Osteoblast (primary cell): ENCODE measurements at regions not wholly inside any gene's neighbourhood (a gene's known extent, or its start where the extent isn't known, plus 50 kb on each side); places are given as distances from the start of the nearest gene placed in this dataset.

Source experiments
- DNase-seq: peaks from one replicate; pipeline ENCODE4 v3.0.0; 2011; ENCODE audit warnings: low spot score, mixed read lengths; ENCODE audit not compliant: insufficient read length; ENCODE audit errors: missing footprints
- H2AFZ ChIP-seq: 2 replicates; pipeline ENCODE4 v1.6.0; 2011; ENCODE audit warnings: mild to moderate bottlenecking, low read length
- H3K27ac ChIP-seq: 2 replicates; pipeline ENCODE4 v1.5.1; 2011; ENCODE audit warnings: mild to moderate bottlenecking, low read depth, low read length, moderate library complexity
- H3K27me3 ChIP-seq: 2 replicates; pipeline ENCODE4 v1.6.0; 2012; ENCODE audit warnings: mild to moderate bottlenecking, control low read depth, inconsistent platforms, low read length, moderate library complexity; ENCODE audit not compliant: insufficient read depth
- H3K36me3 ChIP-seq: 2 replicates; pipeline ENCODE4 v1.5.1; 2011; ENCODE audit warnings: mild to moderate bottlenecking, low read length, control low read depth, moderate library complexity; ENCODE audit not compliant: insufficient read depth
- H3K4me1 ChIP-seq: 2 replicates; pipeline ENCODE4 v1.5.1; 2011; ENCODE audit warnings: mild to moderate bottlenecking, low read length, control low read depth, moderate library complexity; ENCODE audit not compliant: insufficient read depth
- H3K4me2 ChIP-seq: 2 replicates; pipeline ENCODE4 v1.6.0; 2011; ENCODE audit warnings: mild to moderate bottlenecking, low read length; ENCODE audit not compliant: insufficient read depth
- H3K4me3 ChIP-seq: fragments of 200-600 bp; sonication (generic); 3 replicates; pipeline ENCODE4 v1.5.1; 2012; ENCODE audit warnings: mild to moderate bottlenecking, low read length, inconsistent platforms; ENCODE audit not compliant: insufficient read depth
- H3K79me2 ChIP-seq: 2 replicates; pipeline ENCODE4 v1.6.0; 2012; ENCODE audit warnings: mild to moderate bottlenecking, low read length, control low read depth, inconsistent platforms; ENCODE audit not compliant: insufficient read depth
- H3K9me3 ChIP-seq: 2 replicates; pipeline ENCODE4 v1.5.1; 2011; ENCODE audit warnings: low read depth, low read length, control low read depth
- H4K20me1 ChIP-seq: 2 replicates; pipeline ENCODE4 v1.6.0; 2012; ENCODE audit warnings: mild to moderate bottlenecking, low read length, control low read depth; ENCODE audit not compliant: insufficient read depth
- TF ChIP-seq, protein P1 (sequence below): IDR thresholded peaks from 2 replicates; pipeline ENCODE4 v1.5.1; 2011; ENCODE audit warnings: mild to moderate bottlenecking, low read depth, low read length, moderate library complexity; ENCODE audit errors: extremely low read depth

- Histone ChIP-seq H3K79me2 (no peaks in the 10 kb centered on the region), H3K27ac (peak overlapping the region; percentile 78), H3K4me3 (no peak overlapping the region), H3K36me3 (no peaks in the 10 kb centered on the region), H3K27me3 (no peaks in the 10 kb centered on the region), H3K4me2 (no peak overlapping the region), H3K9me3 (no peaks in the 10 kb centered on the region), H4K20me1 (no peaks in the 10 kb centered on the region), H2AFZ (peak overlapping the region; percentile 25), H3K4me1 (peaks cover 17% of the 10 kb centered on the region)
- TF ChIP-seq, protein P1, sequence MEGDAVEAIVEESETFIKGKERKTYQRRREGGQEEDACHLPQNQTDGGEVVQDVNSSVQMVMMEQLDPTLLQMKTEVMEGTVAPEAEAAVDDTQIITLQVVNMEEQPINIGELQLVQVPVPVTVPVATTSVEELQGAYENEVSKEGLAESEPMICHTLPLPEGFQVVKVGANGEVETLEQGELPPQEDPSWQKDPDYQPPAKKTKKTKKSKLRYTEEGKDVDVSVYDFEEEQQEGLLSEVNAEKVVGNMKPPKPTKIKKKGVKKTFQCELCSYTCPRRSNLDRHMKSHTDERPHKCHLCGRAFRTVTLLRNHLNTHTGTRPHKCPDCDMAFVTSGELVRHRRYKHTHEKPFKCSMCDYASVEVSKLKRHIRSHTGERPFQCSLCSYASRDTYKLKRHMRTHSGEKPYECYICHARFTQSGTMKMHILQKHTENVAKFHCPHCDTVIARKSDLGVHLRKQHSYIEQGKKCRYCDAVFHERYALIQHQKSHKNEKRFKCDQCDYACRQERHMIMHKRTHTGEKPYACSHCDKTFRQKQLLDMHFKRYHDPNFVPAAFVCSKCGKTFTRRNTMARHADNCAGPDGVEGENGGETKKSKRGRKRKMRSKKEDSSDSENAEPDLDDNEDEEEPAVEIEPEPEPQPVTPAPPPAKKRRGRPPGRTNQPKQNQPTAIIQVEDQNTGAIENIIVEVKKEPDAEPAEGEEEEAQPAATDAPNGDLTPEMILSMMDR, result no peak
- no peak for DNase-seq
These were observed 163.6 kb upstream of the TARS1 start for GRCh38 chr5:33277061-33277650.

GRCh38 chr5:33281431-33281843 lies 159.3 kb upstream of the TARS1 start:
- H3K4me1 ChIP-seq, result peaks cover 7% of the 10 kb centered on the region
- H4K20me1 ChIP-seq, result no peaks in the 10 kb centered on the region
- H3K36me3 ChIP-seq, result no peaks in the 10 kb centered on the region
- DNase-seq, result no peak
- no peak overlapping the region for H3K4me3 ChIP-seq
- TF ChIP-seq, protein P1, result no peak
- H3K4me2 ChIP-seq, result no peak overlapping the region
- H3K9me3 ChIP-seq, result no peaks in the 10 kb centered on the region
- no peaks in the 10 kb centered on the region for H3K27me3 ChIP-seq
- H2AFZ ChIP-seq, result peak overlapping the region; percentile 32
- no peaks in the 10 kb centered on the region for H3K79me2 ChIP-seq
- no peak overlapping the region for H3K27ac ChIP-seq

- no peak overlapping the region for H3K4me3 ChIP-seq
- H3K27ac ChIP-seq, result no peak overlapping the region
- H3K4me2 ChIP-seq, result no peak overlapping the region
- no peaks in the 10 kb centered on the region for H3K36me3 ChIP-seq
- H3K79me2 ChIP-seq, result no peaks in the 10 kb centered on the region
- no peaks in the 10 kb centered on the region for H3K4me1 ChIP-seq
- no peak overlapping the region for H2AFZ ChIP-seq
- no peaks in the 10 kb centered on the region for H3K9me3 ChIP-seq
- no peaks in the 10 kb centered on the region for H3K27me3 ChIP-seq
- H4K20me1 ChIP-seq, result no peaks in the 10 kb centered on the region
- no peak for DNase-seq
- TF ChIP-seq, protein P1, result no peak
These were observed 158.6 kb upstream of the TARS1 start for GRCh38 chr5:33282157-33282556.

GRCh38 chr5:33282696-33283095 lies 158.1 kb upstream of the TARS1 start:
- TF ChIP-seq, protein P1, result no peak
- no peaks in the 10 kb centered on the region for H3K36me3 ChIP-seq
- H4K20me1 ChIP-seq, result no peaks in the 10 kb centered on the region
- H3K4me2 ChIP-seq, result no peak overlapping the region
- no peak for DNase-seq
- H3K79me2 ChIP-seq, result no peaks in the 10 kb centered on the region
- no peaks in the 10 kb centered on the region for H3K9me3 ChIP-seq
- H2AFZ ChIP-seq, result no peak overlapping the region
- no peak overlapping the region for H3K27ac ChIP-seq
- no peak overlapping the region for H3K4me3 ChIP-seq
- no peaks in the 10 kb centered on the region for H3K4me1 ChIP-seq
- H3K27me3 ChIP-seq, result no peaks in the 10 kb centered on the region
